ENCODE measurements at regions not wholly inside any gene's neighbourhood (a gene's known extent, or its start where the extent isn't known, plus 50 kb on each side); places are given as distances from the start of the nearest gene placed in this dataset.

DNA sequence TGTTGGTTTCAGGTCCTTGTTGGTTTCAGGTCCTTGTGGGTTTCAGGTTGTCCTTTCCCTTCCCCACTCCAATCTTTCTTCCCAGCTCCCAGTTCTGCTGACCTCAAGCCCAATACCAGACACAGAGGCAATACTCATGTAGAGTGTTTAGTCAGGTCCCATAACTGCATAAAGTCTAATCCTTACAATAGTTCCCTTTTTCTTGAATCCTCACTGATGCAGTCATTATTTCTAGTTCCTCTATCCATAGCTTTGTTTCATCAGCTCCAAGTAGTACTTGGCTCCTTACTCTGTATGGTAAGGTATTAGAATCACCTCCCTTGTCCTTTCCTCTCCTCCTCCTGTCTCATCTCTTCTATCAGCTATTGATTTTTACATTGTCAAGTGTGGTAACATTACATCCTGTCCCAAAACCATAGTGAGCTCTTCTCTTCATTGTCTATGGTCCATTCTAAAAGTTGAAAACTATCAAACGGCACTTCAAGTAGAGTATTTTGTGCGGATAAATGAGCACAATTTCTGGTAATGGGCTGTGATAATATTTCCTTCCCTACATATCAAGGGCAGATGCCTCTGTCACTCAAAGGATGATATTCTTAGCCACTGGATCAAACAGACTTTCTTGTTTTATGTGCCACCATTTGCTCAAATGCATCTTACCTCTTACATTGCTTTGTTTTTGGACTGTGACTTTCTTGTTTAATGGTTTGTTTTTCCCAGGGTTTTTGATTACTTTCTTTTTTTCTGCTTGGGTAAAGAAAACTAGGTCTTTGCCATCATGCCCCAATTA lies 57.2 kb upstream of the JDP2 start:
- DNase-seq (ENCODE audit: low spot score) = no peak

- no peak for DNase-seq (ENCODE audit: low spot score)
These were observed 56.5 kb upstream of the JDP2 start for GRCh38 chr14:75371297-75371696.

DNA sequence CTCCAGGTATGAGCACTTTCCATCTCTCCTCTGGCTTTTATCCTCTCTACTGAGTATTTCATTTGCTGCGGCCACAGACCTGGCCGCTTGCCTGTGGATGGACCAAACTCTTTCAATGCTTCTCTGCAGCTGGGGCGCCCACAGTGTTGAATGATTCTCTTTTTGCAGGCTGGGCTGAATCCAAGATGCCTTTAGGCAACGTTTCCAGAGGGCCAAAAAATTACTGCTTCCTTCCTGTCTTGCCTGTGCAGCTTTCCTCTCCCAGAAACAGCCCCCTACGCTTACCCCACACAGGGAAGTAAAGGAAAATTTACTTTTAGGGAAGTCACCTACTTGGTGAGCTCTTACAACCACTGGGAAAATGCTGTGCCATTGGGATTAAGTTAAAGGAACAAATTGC lies 55.6 kb upstream of the JDP2 start:
- DNase-seq (ENCODE audit: low spot score) = no peak

- DNase-seq (ENCODE audit: low spot score) = no peak
These were observed 54.7 kb upstream of the JDP2 start for GRCh38 chr14:75373133-75373532.

GRCh38 chr14:75373616-75374015 lies 54.2 kb upstream of the JDP2 start:
- DNase-seq (ENCODE audit: low spot score) = no peak

DNA sequence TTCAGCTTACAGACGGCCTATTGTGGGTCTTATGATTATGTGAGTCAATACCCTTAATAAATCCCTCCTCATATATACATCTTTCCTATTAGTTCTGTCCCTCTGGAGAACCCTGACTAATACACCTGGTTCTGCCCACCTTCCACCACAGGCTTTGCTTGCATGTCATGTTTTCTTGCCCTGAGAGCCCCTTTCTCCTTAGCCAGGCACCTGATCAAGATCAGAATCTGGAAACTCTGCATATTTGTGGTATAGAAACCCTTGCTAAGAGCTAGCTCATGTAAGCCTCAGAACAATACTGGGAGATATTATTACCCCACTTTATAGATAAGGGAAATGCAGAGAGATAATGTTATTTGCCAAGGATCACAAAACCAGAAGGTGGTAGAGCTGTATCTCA lies 52.9 kb upstream of the JDP2 start:
- no peak for DNase-seq (ENCODE audit: low spot score)

- DNase-seq (ENCODE audit: low spot score) = no peak
These were observed 51.8 kb upstream of the JDP2 start for GRCh38 chr14:75375983-75376382.
